Suppressor macrophage (primary cell): ENCODE measurements at regions not wholly inside any gene's neighbourhood (a gene's known extent, or its start where the extent isn't known, plus 50 kb on each side); places are given as distances from the start of the nearest gene placed in this dataset.

ENCODE experiments used
- DNase-seq, 4 experiments: peaks; one replicate each; pipeline ENCODE4 v3.0.0-alpha.2; 2020 to 2022

GRCh38 chr14:61847861-61848260 lies 85.6 kb downstream of the SNAPC1 start:
- DNase-seq, result no peak

- no peak for DNase-seq
These were observed 92.7 kb downstream of the SNAPC1 start for GRCh38 chr14:61854898-61855297.

- DNase-seq, result peak; percentile 66 to 76 (median 69)
These were observed 98.2 kb downstream of the SNAPC1 start for GRCh38 chr14:61860294-61860918.

- no peak for DNase-seq
These were observed 99.2 kb downstream of the SNAPC1 start for GRCh38 chr14:61861320-61861865.

DNA sequence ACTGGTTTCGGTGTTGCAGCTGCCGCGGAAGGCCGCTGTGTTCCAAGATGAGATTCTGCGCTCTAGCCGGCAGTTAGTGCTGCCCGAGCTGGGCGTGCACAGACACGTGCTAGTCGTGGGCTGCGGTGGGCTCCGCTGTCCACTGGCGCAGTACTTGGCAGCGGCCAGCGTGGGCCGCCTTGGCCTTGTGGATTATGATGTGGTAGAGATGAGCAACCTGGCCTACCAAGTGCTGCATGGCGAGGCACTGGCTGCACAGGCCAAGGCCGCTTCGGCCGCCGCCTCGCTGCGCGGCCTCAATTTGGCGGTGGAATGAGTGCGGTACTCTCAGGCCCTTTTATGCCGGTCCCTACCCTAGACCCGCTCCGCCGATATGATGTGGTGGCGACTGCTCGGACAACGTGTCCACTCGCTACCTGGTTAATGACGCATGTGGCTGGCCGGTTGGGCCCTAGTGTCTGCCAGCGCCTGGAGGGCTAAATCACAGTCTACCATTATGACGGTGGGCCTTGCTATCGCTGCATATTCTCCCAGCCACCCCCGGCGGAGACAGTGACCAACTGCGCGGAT lies 102.2 kb downstream of the SNAPC1 start:
- no peak for DNase-seq

- peak; percentile 56 to 86 (median 71) for DNase-seq
These were observed 105.0 kb downstream of the SNAPC1 start for GRCh38 chr14:61866932-61867920.

DNA sequence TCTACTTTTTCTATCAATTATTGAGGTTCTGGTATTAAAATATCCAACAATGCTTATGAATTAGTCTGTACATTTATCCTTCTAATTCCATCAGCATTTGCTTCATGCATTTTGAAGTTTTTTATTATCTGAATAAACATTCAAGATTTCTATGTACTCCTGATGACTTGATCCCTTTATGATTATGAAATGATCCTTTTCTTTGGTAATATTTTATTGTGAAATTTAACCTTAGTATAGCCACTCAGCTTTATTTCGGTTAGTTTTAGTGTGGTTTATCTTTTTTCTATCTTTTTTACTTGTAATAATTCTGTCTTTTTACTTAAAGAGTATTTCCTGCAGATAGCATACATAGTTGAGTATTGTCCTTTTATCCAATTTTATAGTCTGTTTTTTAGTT lies 106.6 kb downstream of the SNAPC1 start:
- peak in 2 of 4 experiments; percentile 37 to 45 for DNase-seq

GRCh38 chr14:61870163-61870562 lies 107.9 kb downstream of the SNAPC1 start:
- DNase-seq, result no peak

GRCh38 chr14:61872452-61872851 lies 110.2 kb downstream of the SNAPC1 start:
- peak; percentile 4 to 44 (median 24) for DNase-seq

DNA sequence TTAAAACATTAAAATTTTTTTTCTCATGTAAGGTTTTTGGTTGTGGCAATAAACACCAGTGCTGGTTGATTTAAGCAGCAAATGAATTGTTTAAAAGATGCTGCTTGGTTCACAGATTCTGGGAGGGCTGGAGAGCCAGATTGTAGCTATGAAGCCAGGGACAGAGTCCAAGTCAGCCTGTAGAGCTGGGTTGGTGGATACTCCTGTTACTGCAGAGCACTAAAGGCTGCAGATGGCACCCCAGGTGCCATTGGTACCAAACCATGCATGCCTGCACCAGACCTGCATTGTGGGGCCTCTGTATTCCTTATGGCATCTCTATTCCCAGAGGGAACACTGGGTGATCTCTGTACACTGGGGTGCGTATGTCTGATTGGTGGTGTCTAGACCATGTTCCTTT lies 113.3 kb downstream of the SNAPC1 start:
- DNase-seq, result no peak

DNA sequence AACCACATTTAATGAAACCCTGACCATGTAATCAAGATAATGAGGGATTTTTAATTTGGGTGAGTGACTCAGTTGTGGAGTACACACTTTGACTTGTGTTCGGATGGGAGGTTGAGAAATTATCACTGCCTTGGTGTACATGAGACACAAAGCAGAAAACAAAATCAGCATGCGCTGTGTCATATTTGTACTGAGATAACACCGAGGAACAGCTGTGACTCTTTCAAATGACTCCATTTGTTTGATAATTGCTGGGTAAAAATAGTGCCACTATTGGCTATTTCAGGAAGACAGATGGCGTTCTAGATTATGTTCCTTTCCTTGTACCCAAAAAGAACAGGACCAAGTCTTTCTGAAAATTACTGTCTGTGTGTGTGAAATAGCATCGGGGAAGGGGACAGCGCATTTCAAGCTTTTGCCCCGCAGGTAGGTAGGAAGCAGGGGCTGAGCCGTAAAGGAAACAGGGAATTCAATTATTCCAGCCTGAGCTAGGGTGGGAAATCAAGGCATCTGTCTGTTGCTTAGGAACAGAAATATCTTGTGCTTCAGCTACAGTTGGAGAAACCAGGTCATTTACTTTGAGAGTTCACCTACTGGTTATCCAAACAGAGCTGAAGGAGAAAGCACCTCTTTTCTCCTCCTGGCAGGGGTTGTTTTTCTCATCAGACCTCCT lies 114.3 kb downstream of the SNAPC1 start:
- DNase-seq, result no peak

DNA sequence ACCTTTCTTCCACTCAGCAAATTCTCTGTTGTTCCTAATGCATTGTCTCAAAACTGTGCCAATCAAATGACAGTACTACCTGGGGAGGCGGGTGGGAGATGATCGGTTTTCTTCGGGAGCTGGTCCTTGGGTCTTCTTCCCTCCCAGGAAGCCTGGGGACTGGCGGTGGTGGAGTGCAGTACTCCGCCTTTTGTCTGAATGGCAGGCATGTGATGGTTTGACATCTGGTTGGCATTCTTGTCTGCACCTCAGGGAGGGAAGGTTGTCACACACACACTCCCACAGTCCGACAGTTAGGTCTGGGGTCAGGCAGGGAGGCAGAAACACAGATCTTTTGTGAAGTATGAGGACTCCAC lies 114.8 kb downstream of the SNAPC1 start:
- no peak for DNase-seq

GRCh38 chr14:61877768-61878167 lies 115.5 kb downstream of the SNAPC1 start:
- DNase-seq, result no peak

GRCh38 chr14:61878931-61879330 lies 116.7 kb downstream of the SNAPC1 start:
- no peak for DNase-seq

- DNase-seq, result no peak
These were observed 118.8 kb downstream of the SNAPC1 start for GRCh38 chr14:61881046-61881445.

DNA sequence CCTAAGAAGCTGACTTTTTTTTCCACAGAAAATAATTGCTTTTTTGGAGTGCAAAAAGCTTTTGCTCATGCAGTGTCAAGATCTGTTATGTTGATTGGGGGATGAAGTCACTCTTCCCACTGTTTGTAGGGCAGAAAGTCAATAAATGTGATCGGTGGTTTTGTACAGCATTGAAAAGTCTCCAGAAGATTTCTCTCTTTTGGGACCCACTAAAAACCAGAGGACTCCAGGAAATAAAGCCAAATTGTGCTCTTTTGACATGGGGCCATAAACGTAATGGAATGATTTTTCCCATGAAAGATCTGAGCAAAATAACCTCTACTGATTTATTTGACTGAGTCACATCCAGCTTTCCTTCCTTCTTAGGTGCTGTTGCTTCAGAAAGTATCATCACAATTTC lies 122.5 kb downstream of the SNAPC1 start:
- no peak for DNase-seq

DNA sequence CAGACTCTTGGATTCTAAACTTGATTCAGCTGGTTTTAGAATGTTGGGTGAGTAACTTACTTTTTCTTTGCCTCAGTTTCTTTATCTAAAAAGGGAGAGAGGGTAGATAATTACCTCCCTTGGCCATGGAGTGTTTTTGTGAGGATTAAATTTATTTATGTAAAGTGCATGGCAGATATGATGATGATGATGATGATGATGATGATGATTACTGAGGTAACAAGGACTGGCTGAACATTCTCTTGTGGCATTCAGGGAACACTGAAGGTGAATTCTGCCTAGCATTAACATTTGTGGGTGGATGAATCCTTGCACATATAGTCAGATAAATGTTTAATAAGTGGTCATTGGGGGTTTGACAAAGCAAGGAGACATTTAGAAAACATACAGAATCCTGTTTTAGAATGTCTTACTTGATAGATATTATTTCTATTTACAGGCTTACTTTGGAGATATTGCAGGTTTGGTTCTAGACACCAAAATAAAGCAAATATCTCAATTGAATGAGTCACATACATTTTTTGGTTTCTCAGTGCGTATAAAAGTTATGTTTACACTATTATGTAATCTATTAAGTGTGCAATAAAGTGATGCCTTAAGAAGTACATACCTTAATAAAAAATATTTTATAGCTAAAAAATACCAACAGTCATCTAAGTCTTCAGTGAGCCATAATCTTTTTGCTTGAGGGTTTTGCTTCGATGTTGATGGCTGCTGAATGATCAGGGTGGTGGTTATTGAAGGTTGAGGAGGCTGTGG lies 123.2 kb downstream of the SNAPC1 start:
- no peak for DNase-seq

GRCh38 chr14:61887628-61888027 lies 125.4 kb downstream of the SNAPC1 start:
- no peak for DNase-seq

DNA sequence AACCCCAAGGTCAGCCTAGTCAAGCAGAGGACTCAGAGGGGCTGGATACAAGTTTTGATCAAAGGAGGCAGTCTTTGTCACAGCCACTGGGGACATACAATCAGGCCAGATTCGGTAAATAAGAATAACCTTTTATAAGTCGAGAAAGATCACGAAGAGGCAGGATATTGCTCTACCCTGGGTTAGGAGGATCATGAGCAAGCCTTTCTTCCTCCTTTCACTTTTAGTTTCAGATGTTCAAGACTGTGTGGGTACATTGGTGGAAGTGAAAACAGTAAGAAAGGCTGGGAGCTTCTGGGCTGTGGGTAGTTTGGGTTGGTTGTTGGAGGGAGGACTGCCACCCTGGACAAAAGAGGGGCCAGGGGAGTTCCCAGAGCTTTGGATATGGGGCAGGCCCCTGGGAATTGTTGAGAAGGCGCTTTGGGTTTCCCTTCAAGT lies 127.7 kb downstream of the SNAPC1 start:
- DNase-seq, result peak; percentile 42 to 77 (median 65)

- no peak for DNase-seq
These were observed 128.9 kb downstream of the SNAPC1 start for GRCh38 chr14:61891170-61891569.

DNA sequence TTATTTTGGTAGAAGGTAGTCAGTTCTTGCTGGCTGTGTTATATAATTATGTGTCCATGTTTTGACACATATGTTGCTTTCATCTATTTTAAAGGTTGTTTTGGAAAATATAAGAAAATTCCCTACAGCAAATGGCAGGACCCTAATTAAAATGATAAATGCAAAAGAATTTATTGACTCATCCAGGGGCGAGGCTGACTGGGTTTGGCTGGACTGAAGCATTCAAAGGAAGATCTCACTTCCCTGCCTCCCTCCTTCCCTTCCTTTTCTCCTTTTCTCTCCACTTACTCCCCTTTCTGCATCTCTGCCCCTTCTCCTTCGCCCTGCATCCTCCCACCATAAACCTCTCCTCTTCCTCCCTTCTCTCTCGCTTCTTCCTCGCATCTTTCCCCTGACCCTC lies 129.6 kb downstream of the SNAPC1 start:
- DNase-seq, result no peak

DNA sequence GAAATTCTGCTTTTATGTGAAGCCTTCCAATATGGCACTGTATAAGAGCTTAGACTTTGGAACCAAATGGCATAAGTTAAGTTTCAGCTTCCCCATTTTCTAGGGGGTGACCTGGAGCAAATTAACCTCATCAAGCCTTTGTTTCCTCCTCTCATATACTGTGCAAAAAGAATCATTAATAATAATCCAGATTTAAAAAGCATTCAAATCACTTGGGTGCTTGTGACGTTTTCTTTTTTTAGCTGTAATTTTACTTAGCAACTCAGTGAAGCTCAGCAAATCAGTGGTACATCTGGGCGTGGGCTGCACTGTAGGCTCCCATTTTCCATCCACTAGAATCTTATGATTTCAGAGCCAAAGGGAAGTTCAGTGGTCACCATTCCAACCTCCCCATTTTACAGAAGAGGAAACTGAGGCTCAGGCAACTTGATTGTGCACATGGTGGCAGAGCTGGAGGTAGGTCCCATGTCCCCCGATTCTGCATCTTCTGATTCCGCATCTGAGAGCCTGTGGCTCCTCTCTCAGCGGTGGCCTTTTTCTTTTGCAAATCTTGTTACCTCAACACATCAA lies 131.2 kb downstream of the SNAPC1 start:
- no peak for DNase-seq
